Activated naive CD4-positive, alpha-beta T cell treated with anti-CD3 and anti-CD28 coated beads, Interleukin-2, amount 10 ng/mL, durations not matched to agents 7 days and 5 days (primary cell): ENCODE measurements at regions not wholly inside any gene's neighbourhood (a gene's known extent, or its start where the extent isn't known, plus 50 kb on each side); places are given as distances from the start of the nearest gene placed in this dataset.
"Not testable (repeated sequence)": the region's sequence is repeated elsewhere in the genome, so short reads cannot be mapped to it uniquely, and the experiment has no call there.

Experiments used
- CTCF ChIA-PET: fragments of 350-600 bp; sonication (Branson Sonifier 250); formaldehyde crosslinking; loops from one replicate; lab custom pipeline; 2021; ENCODE audit warnings: antibody characterized with exemption; lab: Charles Lee
- DNase-seq: peaks from one replicate; pipeline ENCODE4 v3.0.0-alpha.2; 2020
- H3K27ac Mint-ChIP-seq: one replicate; pipeline ENCODE4 v1.8.0; 2021; ENCODE audit warnings: mild to moderate bottlenecking, moderate library complexity, mixed read lengths
- H3K27me3 Mint-ChIP-seq: one replicate; pipeline ENCODE4 v1.8.0; 2021; ENCODE audit warnings: mild to moderate bottlenecking, mixed read lengths
- H3K36me3 Mint-ChIP-seq: one replicate; pipeline ENCODE4 v1.8.0; 2021; ENCODE audit warnings: mixed read lengths
- H3K4me1 Mint-ChIP-seq: one replicate; pipeline ENCODE4 v1.8.0; 2021; ENCODE audit warnings: mixed read lengths
- H3K4me3 Mint-ChIP-seq: one replicate; pipeline ENCODE4 v1.8.0; 2021; ENCODE audit warnings: mild to moderate bottlenecking, moderate library complexity, mixed read lengths
- H3K9me3 Mint-ChIP-seq: one replicate; pipeline ENCODE4 v1.8.0; 2021; ENCODE audit warnings: mixed read lengths

DNA sequence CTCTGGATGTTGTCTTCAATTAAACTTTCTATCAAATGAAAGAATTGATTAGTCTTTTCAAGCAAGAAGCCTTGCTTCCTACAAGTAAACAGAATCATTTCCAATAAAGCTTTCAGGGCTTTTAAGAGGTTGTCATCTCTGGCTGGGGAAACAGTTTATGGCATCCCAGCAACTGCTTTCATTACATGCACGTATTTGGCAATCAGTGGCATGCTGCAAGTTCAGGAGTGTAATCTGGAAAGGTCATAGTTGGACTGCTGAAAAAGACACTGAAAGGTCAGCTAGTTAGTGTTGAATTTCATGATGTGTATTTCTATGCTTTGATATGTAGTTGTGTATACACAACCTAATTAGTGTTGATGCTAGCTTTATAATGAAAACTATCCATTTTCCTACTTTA, 332.9 kb downstream of the DSC3 start:
- Mint-ChIP-seq H3K4me3 (no peak overlapping the region), H3K9me3 (peaks cover 11% of the 10 kb centered on the region), H3K4me1 (no peaks in the 10 kb centered on the region), H3K36me3 (no peaks in the 10 kb centered on the region), H3K27ac (no peak overlapping the region), H3K27me3 (no peaks in the 10 kb centered on the region)
- CTCF ChIA-PET, result no interaction called here
- no peak for DNase-seq

DNA sequence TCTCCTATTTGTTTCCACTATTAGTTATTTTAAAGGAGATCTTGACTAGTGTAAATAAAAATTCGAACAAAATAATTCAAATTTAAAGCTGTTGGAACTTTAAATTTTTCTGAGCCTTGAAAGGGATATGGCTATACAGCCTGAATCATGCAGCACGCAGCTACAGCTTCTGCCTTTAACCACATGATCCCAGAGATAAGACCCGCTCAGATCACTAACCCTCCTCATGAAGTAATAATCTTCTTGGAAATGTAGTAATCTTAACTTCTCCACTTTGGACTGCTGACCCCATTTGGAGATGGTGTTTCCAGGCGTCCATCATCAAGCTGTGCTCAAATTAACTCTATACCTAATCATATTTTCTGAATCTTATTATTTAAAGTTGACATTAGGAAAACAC, 336.6 kb downstream of the DSC3 start:
- H3K27ac Mint-ChIP-seq, result no peak overlapping the region
- H3K36me3 Mint-ChIP-seq, result no peaks in the 10 kb centered on the region
- CTCF ChIA-PET, result no interaction called here
- no peak overlapping the region for H3K4me3 Mint-ChIP-seq
- no peaks in the 10 kb centered on the region for H3K4me1 Mint-ChIP-seq
- H3K27me3 Mint-ChIP-seq, result no peaks in the 10 kb centered on the region
- DNase-seq, result no peak
- H3K9me3 Mint-ChIP-seq, result peaks cover 11% of the 10 kb centered on the region

- no peak for DNase-seq
- H3K4me3 Mint-ChIP-seq, result no peak overlapping the region
- no peaks in the 10 kb centered on the region for H3K4me1 Mint-ChIP-seq
- no peak overlapping the region for H3K27ac Mint-ChIP-seq
- CTCF ChIA-PET, result no interaction called here
- H3K36me3 Mint-ChIP-seq, result no peaks in the 10 kb centered on the region
- no peaks in the 10 kb centered on the region for H3K27me3 Mint-ChIP-seq
- H3K9me3 Mint-ChIP-seq, result peaks cover 7% of the 10 kb centered on the region
Observed at GRCh38 chr18:30698571-30698970, 344.0 kb downstream of the DSC3 start.

GRCh38 chr18:30696201-30696600, 346.3 kb downstream of the DSC3 start:
- Mint-ChIP-seq H3K36me3 (no peaks in the 10 kb centered on the region), H3K9me3 (peaks cover 7% of the 10 kb centered on the region)
- CTCF ChIA-PET, result no interaction called here

GRCh38 chr18:30694773-30695172, 347.8 kb downstream of the DSC3 start:
- no peak overlapping the region for H3K27ac Mint-ChIP-seq
- H3K36me3 Mint-ChIP-seq, result no peaks in the 10 kb centered on the region
- H3K9me3 Mint-ChIP-seq, result peaks cover 7% of the 10 kb centered on the region
- no peaks in the 10 kb centered on the region for H3K27me3 Mint-ChIP-seq
- H3K4me1 Mint-ChIP-seq, result no peaks in the 10 kb centered on the region
- CTCF ChIA-PET, result no interaction called here
- no peak for DNase-seq
- H3K4me3 Mint-ChIP-seq, result no peak overlapping the region

More at GRCh38 chr18:30696201-30696600, 346.3 kb downstream of the DSC3 start:
- Mint-ChIP-seq H3K4me3 (no peak overlapping the region), H3K4me1 (no peaks in the 10 kb centered on the region), H3K27me3 (no peaks in the 10 kb centered on the region), H3K27ac (no peak overlapping the region)
- DNase-seq, result no peak

- H3K9me3 Mint-ChIP-seq, result peaks cover 4% of the 10 kb centered on the region
- H3K4me3 Mint-ChIP-seq, result no peak overlapping the region
- no peaks in the 10 kb centered on the region for H3K27me3 Mint-ChIP-seq
- no peak overlapping the region for H3K27ac Mint-ChIP-seq
- DNase-seq, result no peak
- CTCF ChIA-PET, result no interaction called here
- H3K4me1 Mint-ChIP-seq, result no peaks in the 10 kb centered on the region
- H3K36me3 Mint-ChIP-seq, result no peaks in the 10 kb centered on the region
Observed at GRCh38 chr18:30689216-30689615, 353.3 kb downstream of the DSC3 start.

DNA sequence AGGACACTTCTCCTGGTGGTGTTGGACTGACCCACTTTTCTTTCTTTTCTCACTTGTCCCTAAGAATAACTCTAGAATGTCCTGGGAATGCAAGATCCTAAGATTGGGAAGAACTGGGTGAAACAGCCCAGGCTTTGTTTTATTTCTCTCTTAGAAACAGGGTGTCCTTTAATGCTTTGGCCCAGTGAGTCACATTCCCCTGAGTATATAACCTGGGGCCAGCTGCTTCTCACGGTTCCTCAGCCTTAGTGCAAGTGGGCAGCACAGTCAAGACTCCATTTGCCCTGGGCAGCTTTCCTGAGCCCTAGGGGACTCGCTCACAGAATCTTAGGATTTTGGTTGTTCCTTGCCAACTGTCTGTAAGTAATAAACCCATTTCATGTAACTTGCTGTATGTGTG, 355.0 kb downstream of the DSC3 start:
- DNase-seq, result no peak
- H3K4me3 Mint-ChIP-seq, result no peak overlapping the region
- CTCF ChIA-PET, result no interaction called here
- H3K27ac Mint-ChIP-seq, result no peak overlapping the region
- H3K36me3 Mint-ChIP-seq, result no peaks in the 10 kb centered on the region
- H3K9me3 Mint-ChIP-seq, result peaks cover 4% of the 10 kb centered on the region
- no peaks in the 10 kb centered on the region for H3K27me3 Mint-ChIP-seq
- no peaks in the 10 kb centered on the region for H3K4me1 Mint-ChIP-seq

DNA sequence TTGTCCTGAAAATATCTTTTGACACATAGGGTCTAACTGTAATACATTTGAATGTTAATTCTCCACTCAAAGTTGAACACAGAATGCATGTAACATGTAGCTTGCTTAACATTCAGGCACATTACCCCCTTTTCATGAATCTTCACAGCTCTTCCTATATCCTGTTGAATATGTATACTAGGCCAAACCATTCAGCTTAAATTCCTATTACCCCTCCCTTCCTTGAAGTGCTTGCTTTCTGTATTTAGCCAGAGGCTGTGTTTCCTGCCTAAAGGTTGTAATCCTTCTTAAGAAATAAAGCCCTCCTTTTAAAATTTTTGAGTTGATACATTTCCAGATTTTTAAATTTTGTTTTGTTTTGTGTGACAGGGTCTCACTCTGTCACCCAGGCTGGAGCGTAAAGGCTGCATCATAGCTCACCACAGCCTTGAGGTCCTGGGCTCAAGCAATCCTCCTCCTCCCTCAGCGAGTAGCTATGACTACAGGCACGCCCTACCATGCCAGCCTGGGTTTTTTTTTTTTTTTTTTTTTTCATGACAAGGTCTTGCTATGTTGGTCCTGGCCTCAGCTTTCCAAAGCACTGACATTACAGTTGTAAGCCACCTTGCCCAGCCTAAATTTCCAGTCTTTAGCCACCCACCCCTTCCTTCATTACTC, 357.6 kb downstream of the DSC3 start:
- CTCF ChIA-PET, result no interaction called here
- H3K27me3 Mint-ChIP-seq, result no peaks in the 10 kb centered on the region
- peaks cover 4% of the 10 kb centered on the region for H3K9me3 Mint-ChIP-seq

DNA sequence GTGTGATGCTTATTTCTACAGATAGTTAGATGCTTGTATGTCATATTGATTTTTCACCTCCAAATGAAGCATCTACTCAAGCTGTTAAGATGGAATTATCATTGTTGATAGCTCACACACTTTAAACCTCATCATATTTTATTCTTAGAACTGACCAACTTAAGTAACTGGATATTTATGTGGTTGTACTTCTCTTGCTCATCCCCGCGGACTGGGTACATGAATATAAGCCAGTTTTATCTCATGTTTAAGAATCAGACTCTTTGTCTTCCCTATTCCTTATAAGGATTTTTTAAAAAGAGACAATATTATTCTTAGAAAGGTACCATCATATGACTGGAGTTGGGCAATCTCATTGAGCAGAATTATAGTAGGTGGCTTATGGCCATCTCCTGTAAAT, 358.7 kb downstream of the DSC3 start:
- Mint-ChIP-seq H3K4me1 (no peaks in the 10 kb centered on the region), H3K9me3 (peaks cover 4% of the 10 kb centered on the region), H3K4me3 (no peak overlapping the region), H3K27ac (no peak overlapping the region), H3K27me3 (no peaks in the 10 kb centered on the region), H3K36me3 (no peaks in the 10 kb centered on the region)
- CTCF ChIA-PET, result no interaction called here
- no peak for DNase-seq

More for the DNA sequence above, 357.6 kb downstream of the DSC3 start:
- H3K4me1 Mint-ChIP-seq, result no peaks in the 10 kb centered on the region
- no peaks in the 10 kb centered on the region for H3K36me3 Mint-ChIP-seq
- H3K27ac Mint-ChIP-seq, result no peak overlapping the region
- no peak for DNase-seq
- H3K4me3 Mint-ChIP-seq, result no peak overlapping the region

DNA sequence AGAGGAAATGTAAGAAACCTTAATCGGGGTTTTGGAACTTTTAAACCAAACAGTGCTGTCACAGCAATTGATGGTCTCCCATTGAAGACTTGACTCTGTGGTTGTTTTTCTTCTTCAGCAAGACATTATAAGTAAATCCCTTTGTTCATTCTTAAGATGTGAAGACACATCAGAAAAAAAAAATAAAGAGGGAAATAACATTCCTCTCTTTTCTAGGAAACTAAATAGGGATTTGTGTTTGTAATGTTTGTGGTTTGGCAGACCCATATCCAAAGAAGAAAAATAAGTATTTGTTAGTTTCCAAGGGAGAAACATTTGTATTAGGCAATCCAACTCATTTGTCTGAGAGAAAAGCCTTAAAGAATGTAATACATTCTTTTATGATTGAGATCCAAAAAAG, 359.9 kb downstream of the DSC3 start:
- DNase-seq, result no peak
- Mint-ChIP-seq H3K4me3 (no peak overlapping the region), H3K4me1 (no peaks in the 10 kb centered on the region), H3K27me3 (no peaks in the 10 kb centered on the region), H3K27ac (no peak overlapping the region), H3K36me3 (no peaks in the 10 kb centered on the region), H3K9me3 (no peaks in the 10 kb centered on the region)
- CTCF ChIA-PET, result no interaction called here

- no peaks in the 10 kb centered on the region for H3K9me3 Mint-ChIP-seq
- H3K36me3 Mint-ChIP-seq, result no peaks in the 10 kb centered on the region
- DNase-seq, result no peak
- H3K4me3 Mint-ChIP-seq, result no peak overlapping the region
- H3K27ac Mint-ChIP-seq, result no peak overlapping the region
- no peaks in the 10 kb centered on the region for H3K4me1 Mint-ChIP-seq
- CTCF ChIA-PET, result no interaction called here
- H3K27me3 Mint-ChIP-seq, result no peaks in the 10 kb centered on the region
Observed at GRCh38 chr18:30679285-30679930, 363.1 kb downstream of the DSC3 start.

- H3K27me3 Mint-ChIP-seq, H3K9me3 Mint-ChIP-seq, H3K4me3 Mint-ChIP-seq, CTCF ChIA-PET, DNase-seq, H3K36me3 Mint-ChIP-seq, H3K4me1 Mint-ChIP-seq, H3K27ac Mint-ChIP-seq: not testable (repeated sequence)
Observed at GRCh38 chr18:30677813-30678212, 364.7 kb downstream of the DSC3 start.

GRCh38 chr18:30676053-30676480, 366.5 kb downstream of the DSC3 start:
- Mint-ChIP-seq H3K4me3 (no peak overlapping the region), H3K4me1 (no peaks in the 10 kb centered on the region), H3K36me3 (no peaks in the 10 kb centered on the region), H3K27me3 (no peaks in the 10 kb centered on the region), H3K9me3 (no peaks in the 10 kb centered on the region), H3K27ac (no peak overlapping the region)
- no peak for DNase-seq
- CTCF ChIA-PET, result no interaction called here

GRCh38 chr18:30675493-30675892, 367.0 kb downstream of the DSC3 start:
- Mint-ChIP-seq H3K27me3 (no peaks in the 10 kb centered on the region), H3K9me3 (no peaks in the 10 kb centered on the region), H3K4me1 (no peaks in the 10 kb centered on the region), H3K36me3 (no peaks in the 10 kb centered on the region), H3K27ac (no peak overlapping the region), H3K4me3 (no peak overlapping the region)
- DNase-seq, result no peak
- CTCF ChIA-PET, result no interaction called here

GRCh38 chr18:30675072-30675471, 367.5 kb downstream of the DSC3 start:
- DNase-seq, result no peak
- Mint-ChIP-seq H3K9me3 (peaks cover 3% of the 10 kb centered on the region), H3K27me3 (no peaks in the 10 kb centered on the region), H3K36me3 (no peaks in the 10 kb centered on the region), H3K4me3 (no peak overlapping the region), H3K4me1 (no peaks in the 10 kb centered on the region), H3K27ac (no peak overlapping the region)
- CTCF ChIA-PET, result no interaction called here
